ENCODE measurements at regions not wholly inside any gene's neighbourhood (a gene's known extent, or its start where the extent isn't known, plus 50 kb on each side); places are given as distances from the start of the nearest gene placed in this dataset.

DNA sequence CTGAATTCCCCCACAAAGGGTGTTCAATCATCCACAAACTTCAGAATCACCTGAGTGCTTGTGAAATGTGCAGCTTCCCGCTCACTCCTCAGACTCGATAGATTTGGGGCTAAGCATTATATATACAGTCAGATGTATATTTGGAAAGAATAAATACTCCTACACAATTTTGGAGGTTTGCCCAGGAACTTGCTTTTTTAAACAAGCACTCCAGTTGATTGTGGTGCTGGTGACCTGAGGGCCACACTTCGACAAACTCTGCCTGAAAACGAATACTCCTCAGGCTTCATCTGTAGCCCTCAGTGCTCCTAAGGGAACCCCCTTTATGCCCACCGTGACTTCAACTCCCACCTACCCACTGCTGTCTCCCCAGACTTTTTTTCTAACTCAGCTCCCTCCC, 211.6 kb downstream of the INHBA start:
- no peaks in the 10 kb centered on the region for H3K27me3 Mint-ChIP-seq (ENCODE audit: insufficient read depth, unreplicated experiment)
- no TSS peak for BruUV-seq (replicated peaks)
- H3K4me3 Mint-ChIP-seq (ENCODE audit: unreplicated experiment): no peak overlapping the region
- H3K9me3 Mint-ChIP-seq (ENCODE audit: unreplicated experiment): no peaks in the 10 kb centered on the region
- POLR2A ChIA-PET: no interaction called here
- no peaks in the 10 kb centered on the region for H3K4me1 Mint-ChIP-seq (ENCODE audit: insufficient read depth, unreplicated experiment)
- H3K27ac Mint-ChIP-seq (ENCODE audit: low read depth, unreplicated experiment): no peak overlapping the region
- H3K36me3 Mint-ChIP-seq (ENCODE audit: insufficient read depth, unreplicated experiment): no peaks in the 10 kb centered on the region
- DNase-seq (ENCODE audit: unreplicated experiment): peak; percentile 38
- intact Hi-C loops (cut with micrococcal nuclease): no loop called here
- TF ChIP-seq, protein P1, sequence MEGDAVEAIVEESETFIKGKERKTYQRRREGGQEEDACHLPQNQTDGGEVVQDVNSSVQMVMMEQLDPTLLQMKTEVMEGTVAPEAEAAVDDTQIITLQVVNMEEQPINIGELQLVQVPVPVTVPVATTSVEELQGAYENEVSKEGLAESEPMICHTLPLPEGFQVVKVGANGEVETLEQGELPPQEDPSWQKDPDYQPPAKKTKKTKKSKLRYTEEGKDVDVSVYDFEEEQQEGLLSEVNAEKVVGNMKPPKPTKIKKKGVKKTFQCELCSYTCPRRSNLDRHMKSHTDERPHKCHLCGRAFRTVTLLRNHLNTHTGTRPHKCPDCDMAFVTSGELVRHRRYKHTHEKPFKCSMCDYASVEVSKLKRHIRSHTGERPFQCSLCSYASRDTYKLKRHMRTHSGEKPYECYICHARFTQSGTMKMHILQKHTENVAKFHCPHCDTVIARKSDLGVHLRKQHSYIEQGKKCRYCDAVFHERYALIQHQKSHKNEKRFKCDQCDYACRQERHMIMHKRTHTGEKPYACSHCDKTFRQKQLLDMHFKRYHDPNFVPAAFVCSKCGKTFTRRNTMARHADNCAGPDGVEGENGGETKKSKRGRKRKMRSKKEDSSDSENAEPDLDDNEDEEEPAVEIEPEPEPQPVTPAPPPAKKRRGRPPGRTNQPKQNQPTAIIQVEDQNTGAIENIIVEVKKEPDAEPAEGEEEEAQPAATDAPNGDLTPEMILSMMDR (IDR thresholded peaks at IDR 0.05; ENCODE audit: unreplicated experiment): no peak
- CTCF ChIA-PET: no interaction called here

- Mint-ChIP-seq H3K27me3 (ENCODE audit: insufficient read depth, unreplicated experiment) (no peaks in the 10 kb centered on the region), H3K9me3 (ENCODE audit: unreplicated experiment) (no peaks in the 10 kb centered on the region), H3K36me3 (ENCODE audit: insufficient read depth, unreplicated experiment) (no peaks in the 10 kb centered on the region), H3K27ac (ENCODE audit: low read depth, unreplicated experiment) (no peak overlapping the region), H3K4me3 (ENCODE audit: unreplicated experiment) (no peak overlapping the region), H3K4me1 (ENCODE audit: insufficient read depth, unreplicated experiment) (no peaks in the 10 kb centered on the region)
- ChIA-PET POLR2A (interaction anchor here (0.6 kb wide), 1 partner anchor 392 kb away, joined by 3 read pairs; no protein-coding TSS in a partner anchor), CTCF (interaction anchor here (0.7 kb wide), 1 partner anchor 1289 kb away, joined by 3 read pairs; no protein-coding TSS in a partner anchor)
- intact Hi-C loops (cut with micrococcal nuclease): no loop called here
- TF ChIP-seq, protein P1 (IDR thresholded peaks at IDR 0.05; ENCODE audit: unreplicated experiment): no peak
- no TSS peak for BruUV-seq (replicated peaks)
- no peak for DNase-seq (ENCODE audit: unreplicated experiment)
These were observed 213.0 kb downstream of the INHBA start for GRCh38 chr7:41489885-41490284.

- intact Hi-C loops (cut with micrococcal nuclease): no loop called here
- ChIA-PET POLR2A (interaction anchor here (0.7 kb wide), 1 partner anchor 9 kb away, joined by 3 read pairs; no protein-coding TSS in a partner anchor), CTCF (interaction anchor here (0.6 to 1.0 kb wide), 2 partner anchors 11 to 74 kb away, joined by 3 read pairs; no protein-coding TSS in a partner anchor)
- no TSS peak for BruUV-seq (replicated peaks)
- H3K27me3 Mint-ChIP-seq (ENCODE audit: insufficient read depth, unreplicated experiment): no peaks in the 10 kb centered on the region
- H3K27ac Mint-ChIP-seq (ENCODE audit: low read depth, unreplicated experiment): no peak overlapping the region
- H3K9me3 Mint-ChIP-seq (ENCODE audit: unreplicated experiment): no peaks in the 10 kb centered on the region
- no peaks in the 10 kb centered on the region for H3K4me1 Mint-ChIP-seq (ENCODE audit: insufficient read depth, unreplicated experiment)
- no peak overlapping the region for H3K4me3 Mint-ChIP-seq (ENCODE audit: unreplicated experiment)
- H3K36me3 Mint-ChIP-seq (ENCODE audit: insufficient read depth, unreplicated experiment): no peaks in the 10 kb centered on the region
- TF ChIP-seq, protein P1 (IDR thresholded peaks at IDR 0.05; ENCODE audit: unreplicated experiment): no peak
- DNase-seq (ENCODE audit: unreplicated experiment): no peak
These were observed 215.5 kb downstream of the INHBA start for GRCh38 chr7:41487229-41487940.

GRCh38 chr7:41481353-41481752, 221.5 kb downstream of the INHBA start:
- ChIA-PET CTCF (no interaction called here), POLR2A (no interaction called here)
- H3K9me3 Mint-ChIP-seq (ENCODE audit: unreplicated experiment): peaks cover 15% of the 10 kb centered on the region
- BruUV-seq (replicated peaks): no TSS peak
- H3K36me3 Mint-ChIP-seq (ENCODE audit: insufficient read depth, unreplicated experiment): no peaks in the 10 kb centered on the region
- no peaks in the 10 kb centered on the region for H3K27me3 Mint-ChIP-seq (ENCODE audit: insufficient read depth, unreplicated experiment)
- no peak overlapping the region for H3K27ac Mint-ChIP-seq (ENCODE audit: low read depth, unreplicated experiment)
- intact Hi-C loops (cut with micrococcal nuclease): no loop called here
- TF ChIP-seq, protein P1 (IDR thresholded peaks at IDR 0.05; ENCODE audit: unreplicated experiment): no peak
- H3K4me1 Mint-ChIP-seq (ENCODE audit: insufficient read depth, unreplicated experiment): no peaks in the 10 kb centered on the region
- no peak overlapping the region for H3K4me3 Mint-ChIP-seq (ENCODE audit: unreplicated experiment)
- no peak for DNase-seq (ENCODE audit: unreplicated experiment)

Measured in MCF 10A (cell line).